Endothelial cell of umbilical vein (primary cell): ENCODE measurements at regions not wholly inside any gene's neighbourhood (a gene's known extent, or its start where the extent isn't known, plus 50 kb on each side); places are given as distances from the start of the nearest gene placed in this dataset.

Experiments
- EZH2 ChIP-seq: IDR thresholded peaks from 2 replicates; pipeline ENCODE4 v1.6.1; 2012; ENCODE audit warnings: borderline replicate concordance, low read depth, mild to moderate bottlenecking, moderate library complexity, low read length, inconsistent platforms; ENCODE audit not compliant: severe bottlenecking
- GATA2 ChIP-seq: IDR thresholded peaks from 2 replicates; pipeline ENCODE4 v1.7.0; 2011; ENCODE audit warnings: low read depth, mild to moderate bottlenecking, moderate library complexity, mixed read lengths, low read length; ENCODE audit not compliant: insufficient read length, insufficient read depth
- JUN ChIP-seq: IDR thresholded peaks from 2 replicates; pipeline ENCODE4 v1.6.1; 2011; ENCODE audit warnings: borderline replicate concordance, low read depth; ENCODE audit not compliant: insufficient read length, insufficient read depth
- MYC ChIP-seq: IDR thresholded peaks from one replicate; pipeline ENCODE4 v1.6.1; 2011; ENCODE audit warnings: mild to moderate bottlenecking, low read depth, low read length
- POLR2A ChIP-seq: IDR thresholded peaks from 2 replicates; pipeline ENCODE4 v1.6.1; 2012; ENCODE audit warnings: low read depth, mild to moderate bottlenecking, control low read depth, low read length
- POLR2AphosphoS5 ChIP-seq: IDR thresholded peaks from 2 replicates; pipeline ENCODE4 v1.6.1; 2012; ENCODE audit warnings: low read depth, mild to moderate bottlenecking, control low read depth, low read length, moderate library complexity; ENCODE audit not compliant: insufficient read depth
- TF ChIP-seq, protein P1 (sequence below), 2 donors: IDR thresholded peaks; 1 replicate in 1 of 2; 2 replicates in 1 of 2; pipeline ENCODE4 v1.5.1; 2011; ENCODE audit warnings: low read length in 2 of 2, mild to moderate bottlenecking in 2 of 2, moderate library complexity in 2 of 2, control low read depth in 1 of 2, inconsistent platforms in 1 of 2, low read depth in 1 of 2; ENCODE audit not compliant: insufficient read depth in 1 of 2; ENCODE audit errors: extremely low read depth in 1 of 2
- TF ChIP-seq, protein P2 (sequence below): IDR thresholded peaks from 2 replicates; pipeline ENCODE4 v1.6.1; 2011; ENCODE audit not compliant: insufficient read depth, insufficient read length

- TF ChIP-seq, protein P1, sequence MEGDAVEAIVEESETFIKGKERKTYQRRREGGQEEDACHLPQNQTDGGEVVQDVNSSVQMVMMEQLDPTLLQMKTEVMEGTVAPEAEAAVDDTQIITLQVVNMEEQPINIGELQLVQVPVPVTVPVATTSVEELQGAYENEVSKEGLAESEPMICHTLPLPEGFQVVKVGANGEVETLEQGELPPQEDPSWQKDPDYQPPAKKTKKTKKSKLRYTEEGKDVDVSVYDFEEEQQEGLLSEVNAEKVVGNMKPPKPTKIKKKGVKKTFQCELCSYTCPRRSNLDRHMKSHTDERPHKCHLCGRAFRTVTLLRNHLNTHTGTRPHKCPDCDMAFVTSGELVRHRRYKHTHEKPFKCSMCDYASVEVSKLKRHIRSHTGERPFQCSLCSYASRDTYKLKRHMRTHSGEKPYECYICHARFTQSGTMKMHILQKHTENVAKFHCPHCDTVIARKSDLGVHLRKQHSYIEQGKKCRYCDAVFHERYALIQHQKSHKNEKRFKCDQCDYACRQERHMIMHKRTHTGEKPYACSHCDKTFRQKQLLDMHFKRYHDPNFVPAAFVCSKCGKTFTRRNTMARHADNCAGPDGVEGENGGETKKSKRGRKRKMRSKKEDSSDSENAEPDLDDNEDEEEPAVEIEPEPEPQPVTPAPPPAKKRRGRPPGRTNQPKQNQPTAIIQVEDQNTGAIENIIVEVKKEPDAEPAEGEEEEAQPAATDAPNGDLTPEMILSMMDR (IDR thresholded peaks at IDR 0.05; ENCODE audit: extremely low read depth in 1 of 2, insufficient read depth in 1 of 2, low read depth in 1 of 2, low read length in 2 of 2): no peak
- TF ChIP-seq POLR2AphosphoS5 (no peak), POLR2A (no peak), EZH2 (no peak), MYC (no peak), JUN (no peak), GATA2 (no peak)
- TF ChIP-seq, protein P2, sequence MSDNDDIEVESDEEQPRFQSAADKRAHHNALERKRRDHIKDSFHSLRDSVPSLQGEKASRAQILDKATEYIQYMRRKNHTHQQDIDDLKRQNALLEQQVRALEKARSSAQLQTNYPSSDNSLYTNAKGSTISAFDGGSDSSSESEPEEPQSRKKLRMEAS: no peak
Observed at GRCh38 chr7:57789130-57789529, 339.2 kb downstream of the ZNF716 start.
